ENCODE measurements at regions not wholly inside any gene's neighbourhood (a gene's known extent, or its start where the extent isn't known, plus 50 kb on each side); places are given as distances from the start of the nearest gene placed in this dataset.

GRCh38 chr12:127944211-127944899 is 322.6 kb upstream of the TMEM132C start:
- Histone ChIP-seq H3K79me2 (ENCODE audit: insufficient read depth, low read length) (no peaks in the 10 kb centered on the region), H3K18ac (ENCODE audit: insufficient read length, low read depth, low read length) (no peak overlapping the region), H3K4me2 (ENCODE audit: insufficient read depth, insufficient read length, low read length) (no peak overlapping the region), H3K4ac (ENCODE audit: low read depth, low read length) (no peak overlapping the region), H2AFZ (ENCODE audit: low read length) (no peak overlapping the region), H2BK5ac (ENCODE audit: insufficient read length, low read length) (no peak overlapping the region), H3K9ac (ENCODE audit: extremely low read depth, insufficient read length, low read length) (no peak overlapping the region), H3K56ac (ENCODE audit: insufficient read length, low read depth, low read length) (no peak overlapping the region), H3K27me3 (ENCODE audit: insufficient read depth, low read length) (no peaks in the 10 kb centered on the region), H3K4me1 (ENCODE audit: insufficient read depth, low read length) (no peaks in the 10 kb centered on the region), H2BK120ac (ENCODE audit: low read depth, low read length, poor library complexity, severe bottlenecking) (no peak overlapping the region), H3K14ac (ENCODE audit: insufficient read depth, low read length) (no peak overlapping the region), H2BK20ac (ENCODE audit: low read depth, low read length, poor library complexity, severe bottlenecking) (no peak overlapping the region), H3K79me1 (ENCODE audit: insufficient read depth, low read depth, low read length, poor library complexity, severe bottlenecking) (no peaks in the 10 kb centered on the region), H4K5ac (ENCODE audit: insufficient read length, low read depth, low read length) (no peak overlapping the region), H4K91ac (ENCODE audit: insufficient read length, low read depth, low read length) (no peak overlapping the region), H2BK12ac (ENCODE audit: insufficient read length, low read depth, low read length) (no peak overlapping the region), H3K23me2 (ENCODE audit: insufficient read length, low read depth, low read length, poor library complexity, severe bottlenecking) (no peaks in the 10 kb centered on the region), H3K9me3 (ENCODE audit: control insufficient read depth, low read depth, low read length) (no peaks in the 10 kb centered on the region), H2BK15ac (ENCODE audit: low read depth, low read length) (no peak overlapping the region), H3K23ac (ENCODE audit: insufficient read length, low read depth, low read length) (no peak overlapping the region), H3T11ph (ENCODE audit: low read length) (no peak overlapping the region), H4K8ac (replicated peaks; ENCODE audit: insufficient read length, low read depth, low read length) (no peak overlapping the region), H2AK5ac (ENCODE audit: insufficient read length, low read length) (no peak overlapping the region), H4K20me1 (ENCODE audit: control insufficient read depth, insufficient read depth, insufficient read length) (no peaks in the 10 kb centered on the region), H3K27ac (ENCODE audit: insufficient read length, low read depth, low read length) (no peak overlapping the region)
- TF ChIP-seq, protein P1, sequence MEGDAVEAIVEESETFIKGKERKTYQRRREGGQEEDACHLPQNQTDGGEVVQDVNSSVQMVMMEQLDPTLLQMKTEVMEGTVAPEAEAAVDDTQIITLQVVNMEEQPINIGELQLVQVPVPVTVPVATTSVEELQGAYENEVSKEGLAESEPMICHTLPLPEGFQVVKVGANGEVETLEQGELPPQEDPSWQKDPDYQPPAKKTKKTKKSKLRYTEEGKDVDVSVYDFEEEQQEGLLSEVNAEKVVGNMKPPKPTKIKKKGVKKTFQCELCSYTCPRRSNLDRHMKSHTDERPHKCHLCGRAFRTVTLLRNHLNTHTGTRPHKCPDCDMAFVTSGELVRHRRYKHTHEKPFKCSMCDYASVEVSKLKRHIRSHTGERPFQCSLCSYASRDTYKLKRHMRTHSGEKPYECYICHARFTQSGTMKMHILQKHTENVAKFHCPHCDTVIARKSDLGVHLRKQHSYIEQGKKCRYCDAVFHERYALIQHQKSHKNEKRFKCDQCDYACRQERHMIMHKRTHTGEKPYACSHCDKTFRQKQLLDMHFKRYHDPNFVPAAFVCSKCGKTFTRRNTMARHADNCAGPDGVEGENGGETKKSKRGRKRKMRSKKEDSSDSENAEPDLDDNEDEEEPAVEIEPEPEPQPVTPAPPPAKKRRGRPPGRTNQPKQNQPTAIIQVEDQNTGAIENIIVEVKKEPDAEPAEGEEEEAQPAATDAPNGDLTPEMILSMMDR (conservative IDR thresholded peaks at IDR 0.05), result no peak
- WGBS (ENCODE audit: extremely low coverage, insufficient read length, low lambda C conversion rate), result no CpG with 5 or more reads among the region's 9 CpGs
- Mint-ChIP-seq H3K27ac (no peak overlapping the region), H3K4me3 (no peak overlapping the region), H3K4me1 (no peaks in the 10 kb centered on the region), H3K27me3 (ENCODE audit: low read depth) (peaks cover 6% of the 10 kb centered on the region), H3K9me3 (no peaks in the 10 kb centered on the region), H3K36me3 (ENCODE audit: insufficient read depth in 1 of 3, low read depth in 3 of 3) (peaks cover 0 to 4% (median 0%) of the 10 kb centered on the region in 3 experiments; a peak in 1 of 7 replicates)
- DNase-seq, result no peak

All from H9 (cell line).